ENCODE measurements at regions not wholly inside any gene's neighbourhood (a gene's known extent, or its start where the extent isn't known, plus 50 kb on each side); places are given as distances from the start of the nearest gene placed in this dataset.

DNA sequence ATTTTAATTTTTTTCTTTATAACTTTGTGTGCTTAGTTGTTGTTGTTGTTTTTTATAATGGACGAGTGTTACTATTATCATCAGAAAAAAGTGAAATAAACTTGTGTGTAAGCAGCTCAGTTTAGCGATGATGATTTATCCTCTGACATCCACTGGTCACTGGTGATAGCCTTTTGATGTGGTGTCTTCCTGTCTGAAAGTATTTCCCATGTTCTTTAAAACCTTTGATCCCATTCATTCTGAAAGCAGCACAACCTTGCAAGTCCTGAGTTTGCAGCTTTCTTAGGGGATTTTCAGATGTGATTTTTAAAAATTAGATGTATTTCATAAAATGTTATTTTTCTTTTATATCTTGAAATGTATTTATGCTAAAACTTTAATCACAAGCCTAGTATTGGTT is 85.9 kb upstream of the ZPLD1 start:
- TF ChIP-seq, protein P1, sequence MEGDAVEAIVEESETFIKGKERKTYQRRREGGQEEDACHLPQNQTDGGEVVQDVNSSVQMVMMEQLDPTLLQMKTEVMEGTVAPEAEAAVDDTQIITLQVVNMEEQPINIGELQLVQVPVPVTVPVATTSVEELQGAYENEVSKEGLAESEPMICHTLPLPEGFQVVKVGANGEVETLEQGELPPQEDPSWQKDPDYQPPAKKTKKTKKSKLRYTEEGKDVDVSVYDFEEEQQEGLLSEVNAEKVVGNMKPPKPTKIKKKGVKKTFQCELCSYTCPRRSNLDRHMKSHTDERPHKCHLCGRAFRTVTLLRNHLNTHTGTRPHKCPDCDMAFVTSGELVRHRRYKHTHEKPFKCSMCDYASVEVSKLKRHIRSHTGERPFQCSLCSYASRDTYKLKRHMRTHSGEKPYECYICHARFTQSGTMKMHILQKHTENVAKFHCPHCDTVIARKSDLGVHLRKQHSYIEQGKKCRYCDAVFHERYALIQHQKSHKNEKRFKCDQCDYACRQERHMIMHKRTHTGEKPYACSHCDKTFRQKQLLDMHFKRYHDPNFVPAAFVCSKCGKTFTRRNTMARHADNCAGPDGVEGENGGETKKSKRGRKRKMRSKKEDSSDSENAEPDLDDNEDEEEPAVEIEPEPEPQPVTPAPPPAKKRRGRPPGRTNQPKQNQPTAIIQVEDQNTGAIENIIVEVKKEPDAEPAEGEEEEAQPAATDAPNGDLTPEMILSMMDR (IDR thresholded peaks at IDR 0.05; ENCODE audit: low read depth, low read length, missing input control), result no peak
- TF ChIP-seq TAF1 (conservative IDR thresholded peaks at IDR 0.05) (no peak), JUND (IDR thresholded peaks at IDR 0.05) (no peak), RXRA (IDR thresholded peaks at IDR 0.05) (no peak)
